Lower lobe of right lung (tissue), 2 donors: ENCODE measurements at regions not wholly inside any gene's neighbourhood (a gene's known extent, or its start where the extent isn't known, plus 50 kb on each side); places are given as distances from the start of the nearest gene placed in this dataset.

Experiments used
- ATAC-seq, 2 donors: fragments of 200-7000 bp; cut with Tn5 transposase; one replicate each; pipeline ENCODE4 v1.9.1; 2020 to 2022; ENCODE audit warnings: mild to moderate bottlenecking in 2 of 2, moderate library complexity in 2 of 2
- DNase-seq: peaks from one replicate; pipeline ENCODE4 v3.0.0-alpha.2; 2020
- H3K27ac ChIP-seq: fragments of 200-600 bp; one replicate; pipeline ENCODE4 v1.8.0; 2022
- H3K27me3 ChIP-seq: fragments of 200-600 bp; one replicate; pipeline ENCODE4 v1.8.0; 2022; ENCODE audit warnings: low read depth
- H3K36me3 ChIP-seq: fragments of 200-600 bp; one replicate; pipeline ENCODE4 v1.8.0; 2022; ENCODE audit warnings: mild to moderate bottlenecking
- H3K4me1 ChIP-seq: fragments of 200-600 bp; one replicate; pipeline ENCODE4 v1.8.0; 2022
- H3K4me3 ChIP-seq: fragments of 200-600 bp; one replicate; pipeline ENCODE4 v1.8.0; 2022; ENCODE audit warnings: mild to moderate bottlenecking
- H3K9me3 ChIP-seq: fragments of 200-600 bp; one replicate; pipeline ENCODE4 v1.8.0; 2022
- CTCF ChIP-seq: fragments of 200-600 bp; IDR thresholded peaks from one replicate; pipeline ENCODE4 v1.8.0; 2022; ENCODE audit warnings: antibody characterized with exemption, mild to moderate bottlenecking
- intact Hi-C: fragments of 100-400 bp; cut with DNase I; formaldehyde crosslinking; loops from one replicate; pipeline ENCODE4 v1.11.0; 2022
- donor health status: DM: no; HTN: yes; CAD: no; lungs with severe emphysema.

- H3K27me3 ChIP-seq: no peaks in the 10 kb centered on the region
- ATAC-seq (no peak), DNase-seq (no peak)
- intact Hi-C loops: no loop called here
- H3K4me1 ChIP-seq: no peaks in the 10 kb centered on the region
- no peak overlapping the region for H3K4me3 ChIP-seq
- no peaks in the 10 kb centered on the region for H3K36me3 ChIP-seq
- no peak for TF ChIP-seq CTCF
- H3K9me3 ChIP-seq: no peaks in the 10 kb centered on the region
- H3K27ac ChIP-seq: no peak overlapping the region
Measured at GRCh38 chr3:177693616-177694264, 496.5 kb upstream of the TBL1XR1 start.

DNA sequence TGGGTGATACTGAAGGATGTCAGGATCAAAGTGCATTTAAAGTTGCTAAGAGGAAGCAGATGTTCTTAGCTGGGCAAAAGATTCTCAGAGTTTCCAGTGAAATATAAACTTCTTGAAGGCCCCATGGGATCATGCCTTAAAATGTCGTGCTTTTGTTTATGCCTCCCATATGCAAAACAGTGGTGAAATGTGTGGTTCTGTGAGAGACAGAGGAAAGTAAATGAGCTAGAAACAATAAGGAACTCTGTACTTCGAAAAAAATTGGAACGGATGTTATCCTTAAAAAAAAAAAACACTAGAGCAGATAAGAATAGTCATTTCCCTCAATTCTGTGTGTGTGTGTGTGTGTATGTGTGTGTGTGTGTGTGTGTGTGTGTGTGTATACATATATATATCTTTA lies 497.0 kb upstream of the TBL1XR1 start:
- Histone ChIP-seq H3K27me3 (no peaks in the 10 kb centered on the region), H3K27ac (no peak overlapping the region), H3K36me3 (no peaks in the 10 kb centered on the region), H3K4me1 (no peaks in the 10 kb centered on the region), H3K9me3 (no peaks in the 10 kb centered on the region), H3K4me3 (no peak overlapping the region)
- no peak for TF ChIP-seq CTCF
- intact Hi-C loops: no loop called here
- ATAC-seq (no peak), DNase-seq (no peak)

DNA sequence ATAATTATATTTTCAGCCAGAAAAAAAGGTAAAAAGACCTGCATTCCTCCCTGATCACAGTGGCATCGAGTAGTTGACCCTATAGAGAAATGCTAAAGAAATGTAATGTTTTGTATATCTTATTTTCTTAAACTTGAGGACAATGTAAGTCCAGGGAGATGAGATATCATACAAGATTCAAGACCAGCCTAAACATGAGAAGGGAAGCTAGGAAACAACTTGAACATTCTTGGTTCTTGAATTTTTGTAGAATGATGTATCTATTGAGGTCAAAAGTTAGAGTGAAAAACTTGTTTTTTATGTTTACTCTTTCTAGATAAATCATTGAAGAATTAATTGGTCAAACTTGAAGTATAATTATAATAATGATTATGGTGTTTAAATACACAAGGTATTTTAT lies 497.7 kb upstream of the TBL1XR1 start:
- Histone ChIP-seq H3K9me3 (no peaks in the 10 kb centered on the region), H3K36me3 (no peaks in the 10 kb centered on the region), H3K4me3 (no peak overlapping the region), H3K4me1 (no peaks in the 10 kb centered on the region), H3K27me3 (no peaks in the 10 kb centered on the region), H3K27ac (no peak overlapping the region)
- no peak for ATAC-seq
- no peak for DNase-seq
- no peak for TF ChIP-seq CTCF
- intact Hi-C loops: no loop called here

GRCh38 chr3:177700117-177700516 lies 502.8 kb upstream of the TBL1XR1 start:
- ATAC-seq (no peak), DNase-seq (no peak)
- Histone ChIP-seq H3K27me3 (no peaks in the 10 kb centered on the region), H3K27ac (no peak overlapping the region), H3K9me3 (no peaks in the 10 kb centered on the region), H3K4me1 (no peaks in the 10 kb centered on the region), H3K4me3 (no peak overlapping the region), H3K36me3 (no peaks in the 10 kb centered on the region)
- TF ChIP-seq CTCF: no peak
- intact Hi-C loops: no loop called here

DNA sequence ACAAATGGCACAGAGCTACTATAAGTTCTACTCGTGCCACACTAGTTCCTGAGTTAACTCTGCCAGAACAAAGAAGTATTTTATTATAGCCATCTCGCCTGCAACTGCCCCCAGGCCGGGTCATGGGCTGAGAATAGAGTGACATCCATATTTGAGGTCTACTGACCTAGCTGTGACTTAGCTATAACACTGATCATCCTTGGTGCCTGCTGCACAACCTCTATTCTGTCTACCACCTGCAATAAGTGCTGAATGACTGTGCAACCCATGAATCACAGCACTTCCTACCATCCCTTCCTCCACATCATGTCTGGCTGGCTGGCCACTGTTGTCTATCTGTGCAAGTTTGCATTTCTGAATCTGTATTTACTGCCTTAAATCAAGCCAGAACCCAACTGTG lies 506.5 kb upstream of the TBL1XR1 start:
- Histone ChIP-seq H3K4me1 (no peaks in the 10 kb centered on the region), H3K27ac (no peak overlapping the region), H3K27me3 (no peaks in the 10 kb centered on the region), H3K9me3 (no peaks in the 10 kb centered on the region), H3K4me3 (no peak overlapping the region), H3K36me3 (no peaks in the 10 kb centered on the region)
- ATAC-seq (no peak), DNase-seq (no peak)
- TF ChIP-seq CTCF: no peak
- intact Hi-C loops: no loop called here
